T-cell (primary cell): ENCODE measurements at regions not wholly inside any gene's neighbourhood (a gene's known extent, or its start where the extent isn't known, plus 50 kb on each side); places are given as distances from the start of the nearest gene placed in this dataset.
"Not testable (repeated sequence)": the region's sequence is repeated elsewhere in the genome, so short reads cannot be mapped to it uniquely, and the experiment has no call there.

Source experiments
- ATAC-seq, 4 experiments: fragments of 200-7000 bp in 3 of 4; fragments of 150-1000 bp in 1 of 4; cut with Tn5 transposase; replicated peaks in 1 of 4; 1 replicate in 3 of 4; 2 replicates in 1 of 4; pipeline ENCODE4 v1.10.0; 2021; ENCODE audit warnings: moderate library complexity in 3 of 4, mild to moderate bottlenecking in 2 of 4, moderate number of reproducible peaks in 1 of 4
- CTCF ChIA-PET, 2 donors: fragments of 300-600 bp; sonication (Branson Sonifier 250); formaldehyde crosslinking; loops; one replicate each; lab custom pipeline; 2022; ENCODE audit warnings: antibody characterized with exemption in 2 of 2; lab: Charles Lee
- POLR2A ChIA-PET, 2 donors: fragments of 300-600 bp; sonication (Branson Sonifier 250); formaldehyde crosslinking; loops; one replicate each; lab custom pipeline; 2022; ENCODE audit warnings: antibody characterized with exemption in 2 of 2; lab: Charles Lee
- DNase-seq, 35 experiments: peaks; one replicate each; pipeline versions ENCODE4 v3.0.0 to v3.0.0-alpha.2; 2013 to 2023
- H3K27ac ChIP-seq: one replicate; pipeline ENCODE4 v1.5.1; 2013; ENCODE audit warnings: low read length
- H3K27me3 ChIP-seq, 2 experiments: replicated peaks in 1 of 2; 1 replicate in 1 of 2; 2 replicates in 1 of 2; pipeline versions ENCODE4 v1.6.1 to v1.7.0; 2013; ENCODE audit warnings: low read length in 1 of 2, mixed read lengths in 1 of 2; ENCODE audit not compliant: control insufficient read depth in 2 of 2, insufficient read depth in 2 of 2; ENCODE audit errors: extremely low read depth in 1 of 2
- H3K36me3 ChIP-seq, 2 donors: 1 replicate in 1 of 2; 2 replicates in 1 of 2; pipeline versions ENCODE4 v1.6.1 to v1.7.0; 2013; ENCODE audit warnings: low read length in 1 of 2; ENCODE audit not compliant: control insufficient read depth in 2 of 2, insufficient read depth in 1 of 2; ENCODE audit errors: extremely low read depth in 1 of 2
- H3K4me1 ChIP-seq, 2 experiments: 1 replicate in 1 of 2; 2 replicates in 1 of 2; pipeline versions ENCODE4 v1.6.1 to v1.7.0; 2013; ENCODE audit warnings: low read length in 2 of 2, mixed read lengths in 1 of 2; ENCODE audit not compliant: insufficient read depth in 2 of 2, control insufficient read depth in 1 of 2; ENCODE audit errors: extremely low read depth in 1 of 2
- H3K4me3 ChIP-seq, 2 donors: 1 replicate in 1 of 2; 2 replicates in 1 of 2; pipeline versions ENCODE4 v1.5.1 to v1.7.0; 2013; ENCODE audit warnings: mild to moderate bottlenecking in 2 of 2, low read length in 1 of 2, moderate library complexity in 1 of 2; ENCODE audit not compliant: control insufficient read depth in 1 of 2; ENCODE audit errors: extremely low read depth in 1 of 2
- H3K9me3 ChIP-seq: 2 replicates; pipeline ENCODE4 v1.7.0; 2013
- H3K27ac Mint-ChIP-seq, 2 donors: one replicate each; pipeline ENCODE4 v1.8.0; 2020 to 2021; ENCODE audit warnings: mild to moderate bottlenecking in 2 of 2, mixed read lengths in 2 of 2
- H3K27me3 Mint-ChIP-seq, 2 donors: one replicate each; pipeline ENCODE4 v1.8.0; 2021 to 2022; ENCODE audit warnings: mixed read lengths in 2 of 2
- H3K36me3 Mint-ChIP-seq: one replicate; pipeline ENCODE4 v1.8.0; 2021; ENCODE audit warnings: mixed read lengths
- H3K4me1 Mint-ChIP-seq, 3 donors: one replicate each; pipeline ENCODE4 v1.8.0; 2020 to 2022; ENCODE audit warnings: mixed read lengths in 3 of 3, mild to moderate bottlenecking in 1 of 3
- H3K4me3 Mint-ChIP-seq, 3 donors: one replicate each; pipeline ENCODE4 v1.8.0; 2020 to 2022; ENCODE audit warnings: mild to moderate bottlenecking in 3 of 3, mixed read lengths in 3 of 3, moderate library complexity in 3 of 3
- H3K9me3 Mint-ChIP-seq, 3 donors: one replicate each; pipeline ENCODE4 v1.8.0; 2020 to 2022; ENCODE audit warnings: mixed read lengths in 3 of 3
- WGBS: methylation state at CpG from one replicate; pipeline ENCODE4 v1.1.5; 2013; ENCODE audit warnings: missing lambda C conversion rate; ENCODE audit not compliant: insufficient coverage; 5-methylcytosine and 5-hydroxymethylcytosine counted together

- no peak overlapping the region for H3K27ac Mint-ChIP-seq
- DNase-seq (no peak), ATAC-seq (no peak)
- Histone ChIP-seq H3K4me3 (no peak overlapping the region), H3K4me1 (no peaks in the 10 kb centered on the region), H3K27ac (no peak overlapping the region), H3K27me3 (peaks cover 0 to 6% of the 10 kb centered on the region in 2 experiments), H3K9me3 (no peaks in the 10 kb centered on the region), H3K36me3 (no peaks in the 10 kb centered on the region)
- peaks cover 3 to 9% (median 5%) of the 10 kb centered on the region in 3 donors for H3K4me1 Mint-ChIP-seq
- ChIA-PET POLR2A (no interaction called here), CTCF (no interaction called here)
- 73% methylated on average over 3 of the region's 3 CpGs for WGBS
- H3K9me3 Mint-ChIP-seq, result no peaks in the 10 kb centered on the region
- no peaks in the 10 kb centered on the region for H3K36me3 Mint-ChIP-seq
- H3K27me3 Mint-ChIP-seq, result no peaks in the 10 kb centered on the region
- no peak overlapping the region for H3K4me3 Mint-ChIP-seq
Measured at GRCh38 chr2:11877764-11878163, 131.3 kb downstream of the LPIN1 start.

DNA sequence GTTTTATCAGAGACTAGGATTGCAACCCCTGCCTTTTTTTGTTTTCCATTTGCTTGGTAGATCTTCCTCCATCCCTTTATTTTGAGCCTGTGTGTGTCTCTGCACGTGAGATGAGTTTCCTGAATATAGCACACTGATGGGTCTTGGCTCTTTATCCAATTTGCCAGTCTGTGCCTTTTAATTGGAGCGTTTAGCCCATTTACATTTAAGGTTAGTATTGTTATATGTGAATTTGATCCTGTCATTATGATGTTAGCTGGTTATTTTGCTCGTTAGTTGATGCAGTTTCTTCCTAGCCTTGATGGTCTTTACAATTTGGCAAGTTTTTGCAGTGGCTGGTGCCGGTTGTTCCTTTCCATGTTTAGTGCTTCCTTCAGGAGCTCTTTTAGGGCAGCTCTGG lies 138.8 kb downstream of the LPIN1 start:
- H3K36me3 Mint-ChIP-seq, DNase-seq, H3K27ac Mint-ChIP-seq, H3K27me3 Mint-ChIP-seq, H3K9me3 ChIP-seq, H3K4me3 ChIP-seq, H3K27me3 ChIP-seq, H3K4me1 Mint-ChIP-seq, CTCF ChIA-PET, ATAC-seq, H3K36me3 ChIP-seq, H3K27ac ChIP-seq, H3K4me1 ChIP-seq, POLR2A ChIA-PET, H3K4me3 Mint-ChIP-seq: not testable (repeated sequence)
- WGBS, result no CpG with 5 or more reads among the region's 4 CpGs
- peaks cover 4 to 18% (median 9%) of the 10 kb centered on the region in 3 donors for H3K9me3 Mint-ChIP-seq

DNA sequence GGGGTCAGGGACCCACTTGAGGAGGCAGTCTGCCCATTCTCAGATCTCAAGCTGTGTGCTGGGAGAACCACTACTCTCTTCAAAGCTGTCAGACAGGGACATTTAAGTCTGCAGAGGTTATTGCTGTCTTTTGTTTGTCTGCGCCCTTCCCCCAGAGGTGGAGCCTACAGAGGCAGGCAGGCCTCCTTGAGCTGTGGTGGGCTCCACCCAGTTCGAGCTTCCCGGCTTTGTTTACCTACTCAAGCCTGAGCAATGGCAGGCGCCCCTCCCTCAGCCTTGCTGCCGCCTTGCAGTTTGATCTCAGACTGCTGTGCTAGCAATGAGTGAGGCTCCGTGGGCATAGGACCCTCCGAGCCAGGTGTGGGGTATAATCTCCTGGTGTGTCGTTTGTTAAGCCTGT lies 140.5 kb downstream of the LPIN1 start:
- H3K9me3 ChIP-seq, POLR2A ChIA-PET, H3K27ac ChIP-seq, H3K27me3 Mint-ChIP-seq, H3K27me3 ChIP-seq, H3K4me1 Mint-ChIP-seq, H3K36me3 ChIP-seq, H3K27ac Mint-ChIP-seq, H3K4me3 Mint-ChIP-seq, H3K4me3 ChIP-seq, ATAC-seq: not testable (repeated sequence)
- CTCF ChIA-PET, result interaction anchor here in 1 of 2 donors (0.6 kb wide), 1 partner anchor 14 kb away, joined by 4 read pairs; no protein-coding TSS in a partner anchor
- WGBS, result 81% methylated on average over 4 of the region's 8 CpGs
- peak in 6 of 35 experiments; percentile 4 to 70 (median 47) for DNase-seq
- H3K4me1 ChIP-seq, result peaks cover 0 to 11% of the 10 kb centered on the region in 2 experiments
- Mint-ChIP-seq H3K9me3 (peaks cover 12 to 26% (median 16%) of the 10 kb centered on the region in 3 donors), H3K36me3 (peaks cover 17% of the 10 kb centered on the region)

DNA sequence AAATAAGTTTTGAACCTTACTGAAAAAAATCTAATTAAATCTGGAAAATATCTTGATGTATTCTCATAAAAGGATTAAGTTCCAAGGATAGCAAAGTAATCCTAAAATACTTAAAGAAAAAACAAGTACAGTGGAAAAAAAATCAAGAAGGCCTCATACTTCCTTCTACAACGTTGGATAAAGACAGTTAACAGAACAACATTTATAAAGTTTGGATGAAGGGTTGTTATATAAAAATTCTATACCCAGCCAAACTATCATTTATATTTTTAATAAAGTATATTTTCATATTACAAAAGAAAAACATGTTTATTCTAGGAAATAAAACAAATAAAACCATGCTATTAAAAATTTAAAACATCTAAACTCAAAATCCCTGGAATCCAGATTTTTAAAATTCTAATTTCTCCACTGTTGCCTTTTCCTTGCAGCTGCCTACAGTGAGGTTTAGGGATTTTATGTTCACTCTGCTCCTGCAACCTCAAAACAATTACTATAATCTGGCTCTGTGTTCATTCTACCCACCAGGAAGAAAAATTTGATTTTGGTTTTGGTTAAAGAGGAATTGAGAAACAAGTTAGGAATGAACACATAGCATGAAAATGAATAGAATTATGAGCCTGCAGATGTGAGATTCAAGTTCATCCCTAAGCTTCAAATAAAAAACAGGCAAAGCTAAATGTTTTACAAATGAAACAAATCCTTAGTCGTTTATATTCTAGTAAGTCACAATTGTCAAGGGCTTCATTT lies 142.8 kb downstream of the LPIN1 start:
- no peaks in the 10 kb centered on the region for H3K27me3 Mint-ChIP-seq
- H3K36me3 ChIP-seq, result no peaks in the 10 kb centered on the region
- no peak overlapping the region for H3K27ac Mint-ChIP-seq
- no peak overlapping the region for H3K4me3 Mint-ChIP-seq
- no peaks in the 10 kb centered on the region for H3K27me3 ChIP-seq
- peaks cover 7% of the 10 kb centered on the region for H3K9me3 ChIP-seq
- peaks cover 0 to 5% (median 0%) of the 10 kb centered on the region in 3 donors for H3K4me1 Mint-ChIP-seq
- ChIA-PET CTCF (interaction anchor here in 1 of 2 donors (1.1 kb wide), 1 partner anchor 24 kb away, joined by 3 read pairs; no protein-coding TSS in a partner anchor), POLR2A (interaction anchor here in 1 of 2 donors (0.6 kb wide), 1 partner anchor 188 kb away, joined by 4 read pairs; no protein-coding TSS in a partner anchor)
- peaks cover 0 to 11% of the 10 kb centered on the region in 2 experiments for H3K4me1 ChIP-seq
- H3K4me3 ChIP-seq, result no peak overlapping the region
- peaks cover 14 to 34% (median 16%) of the 10 kb centered on the region in 3 donors for H3K9me3 Mint-ChIP-seq
- no peak for ATAC-seq
- no peak overlapping the region for H3K27ac ChIP-seq
- no peak for DNase-seq
- H3K36me3 Mint-ChIP-seq, result peaks cover 21% of the 10 kb centered on the region
- WGBS, result 100% methylated on average over 1 of the region's 2 CpGs

GRCh38 chr2:11889854-11890253 lies 143.4 kb downstream of the LPIN1 start:
- H3K27me3 ChIP-seq, result no peaks in the 10 kb centered on the region
- peaks cover 0 to 5% (median 0%) of the 10 kb centered on the region in 3 donors for H3K4me1 Mint-ChIP-seq
- H3K27ac Mint-ChIP-seq, result no peak overlapping the region
- H3K36me3 Mint-ChIP-seq, result peaks cover 21% of the 10 kb centered on the region
- no peak for DNase-seq
- H3K9me3 ChIP-seq, result peaks cover 7% of the 10 kb centered on the region
- peaks cover 19 to 40% (median 20%) of the 10 kb centered on the region in 3 donors for H3K9me3 Mint-ChIP-seq
- H3K4me3 Mint-ChIP-seq, result no peak overlapping the region
- H3K4me3 ChIP-seq, result no peak overlapping the region
- no peak overlapping the region for H3K27ac ChIP-seq
- no peak for ATAC-seq
- ChIA-PET POLR2A (interaction anchor here in 1 of 2 donors (0.6 kb wide), 1 partner anchor 188 kb away, joined by 4 read pairs; no protein-coding TSS in a partner anchor), CTCF (interaction anchor here in 1 of 2 donors (1.1 kb wide), 1 partner anchor 25 kb away, joined by 3 read pairs; no protein-coding TSS in a partner anchor)
- WGBS, result no CpG with 5 or more reads among the region's 1 CpG
- H3K36me3 ChIP-seq, result no peaks in the 10 kb centered on the region
- no peaks in the 10 kb centered on the region for H3K27me3 Mint-ChIP-seq
- peaks cover 0 to 11% of the 10 kb centered on the region in 2 experiments for H3K4me1 ChIP-seq

DNA sequence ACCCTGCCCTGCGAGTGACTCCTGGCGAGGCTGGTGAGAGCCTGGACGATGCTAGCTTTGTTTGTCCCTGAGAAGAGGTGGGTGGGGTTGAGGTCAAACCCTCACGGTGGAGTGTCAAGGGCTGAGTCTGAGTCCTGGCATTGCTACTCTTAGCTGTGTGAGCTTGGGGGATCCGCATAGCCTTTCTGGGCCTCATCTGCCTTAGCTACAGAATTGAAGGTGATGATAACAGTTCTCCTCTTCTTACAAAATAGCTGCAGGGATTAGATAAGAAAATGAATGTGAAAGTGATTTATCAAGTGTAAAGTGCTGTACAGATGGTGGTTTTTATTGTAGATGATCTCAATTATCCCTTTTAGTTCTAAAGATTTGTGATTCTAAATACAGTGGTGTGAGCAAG lies 144.6 kb downstream of the LPIN1 start:
- no peak overlapping the region for H3K4me3 Mint-ChIP-seq
- H3K4me1 ChIP-seq, result peaks cover 0 to 11% of the 10 kb centered on the region in 2 experiments
- DNase-seq (no peak), ATAC-seq (no peak)
- H3K4me3 ChIP-seq, result no peak overlapping the region
- H3K27ac ChIP-seq, result no peak overlapping the region
- H3K4me1 Mint-ChIP-seq, result peaks cover 0 to 5% (median 0%) of the 10 kb centered on the region in 3 donors
- H3K36me3 ChIP-seq, result no peaks in the 10 kb centered on the region
- ChIA-PET POLR2A (no interaction called here), CTCF (no interaction called here)
- H3K27ac Mint-ChIP-seq, result no peak overlapping the region
- no peaks in the 10 kb centered on the region for H3K27me3 ChIP-seq
- 73% methylated on average over 4 of the region's 5 CpGs for WGBS
- peaks cover 7% of the 10 kb centered on the region for H3K9me3 ChIP-seq
- peaks cover 21% of the 10 kb centered on the region for H3K36me3 Mint-ChIP-seq
- peaks cover 20 to 43% (median 22%) of the 10 kb centered on the region in 3 donors for H3K9me3 Mint-ChIP-seq
- no peaks in the 10 kb centered on the region for H3K27me3 Mint-ChIP-seq
